HG02588 (cell line): ENCODE measurements at regions not wholly inside any gene's neighbourhood (a gene's known extent, or its start where the extent isn't known, plus 50 kb on each side); places are given as distances from the start of the nearest gene placed in this dataset.
"Not testable (repeated sequence)": the region's sequence is repeated elsewhere in the genome, so short reads cannot be mapped to it uniquely, and the experiment has no call there.

ENCODE experiments used
- ATAC-seq: cut with Tn5 transposase; IDR thresholded peaks from one replicate; pipeline ENCODE4 v1.9.1; 2021; ENCODE audit warnings: mild to moderate bottlenecking, moderate library complexity; ENCODE audit not compliant: unreplicated experiment

DNA sequence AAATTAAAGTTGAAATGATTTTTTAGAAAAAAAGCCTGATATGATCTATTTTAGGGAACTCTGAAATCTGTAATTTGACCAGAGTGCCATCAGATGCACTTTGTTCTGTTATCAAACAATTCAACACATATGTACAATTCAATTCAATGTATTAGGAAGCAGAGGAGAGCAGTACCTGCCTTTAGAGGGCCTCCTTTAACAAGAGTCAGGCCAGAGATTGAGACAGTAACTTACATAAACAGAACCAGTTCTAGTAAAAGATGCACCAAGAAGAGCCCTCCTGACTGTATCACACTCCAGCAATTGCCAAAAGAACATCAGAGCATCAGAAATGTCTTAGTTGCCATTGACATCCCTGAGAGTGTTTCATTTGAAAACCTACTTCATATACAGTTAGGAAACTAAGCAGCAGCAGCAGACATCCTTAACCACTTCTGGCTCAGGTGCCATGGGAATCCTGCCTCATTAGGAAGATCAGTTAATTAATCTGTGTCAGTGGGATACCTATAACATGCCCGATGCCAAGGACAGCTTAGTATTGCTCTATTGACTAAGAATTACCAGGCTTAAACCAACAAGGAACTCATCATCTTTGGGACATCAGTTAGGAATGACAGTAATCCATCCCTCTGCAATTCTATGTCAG, 1222.6 kb upstream of the LRRN3 start:
- ATAC-seq = no peak

DNA sequence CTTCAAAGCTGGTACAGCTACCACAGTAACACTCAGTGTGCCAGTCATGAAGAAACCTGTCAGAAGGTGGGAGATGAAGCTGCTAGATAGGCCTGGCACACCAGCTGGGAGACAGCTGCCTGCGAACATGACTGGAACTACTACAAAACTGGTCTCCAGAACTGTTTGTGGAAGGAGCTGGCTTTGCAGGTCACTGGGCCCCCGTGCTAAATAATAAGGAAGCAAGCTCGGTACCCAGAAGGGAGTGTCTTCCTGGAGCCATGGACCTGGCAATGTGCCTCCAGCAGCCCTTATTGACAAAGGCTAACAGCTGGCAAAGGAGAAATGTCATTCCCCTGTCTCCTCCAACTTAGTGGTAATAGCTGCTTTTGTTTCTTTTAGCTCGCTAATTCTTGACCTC, 1217.6 kb upstream of the LRRN3 start:
- ATAC-seq = no peak

DNA sequence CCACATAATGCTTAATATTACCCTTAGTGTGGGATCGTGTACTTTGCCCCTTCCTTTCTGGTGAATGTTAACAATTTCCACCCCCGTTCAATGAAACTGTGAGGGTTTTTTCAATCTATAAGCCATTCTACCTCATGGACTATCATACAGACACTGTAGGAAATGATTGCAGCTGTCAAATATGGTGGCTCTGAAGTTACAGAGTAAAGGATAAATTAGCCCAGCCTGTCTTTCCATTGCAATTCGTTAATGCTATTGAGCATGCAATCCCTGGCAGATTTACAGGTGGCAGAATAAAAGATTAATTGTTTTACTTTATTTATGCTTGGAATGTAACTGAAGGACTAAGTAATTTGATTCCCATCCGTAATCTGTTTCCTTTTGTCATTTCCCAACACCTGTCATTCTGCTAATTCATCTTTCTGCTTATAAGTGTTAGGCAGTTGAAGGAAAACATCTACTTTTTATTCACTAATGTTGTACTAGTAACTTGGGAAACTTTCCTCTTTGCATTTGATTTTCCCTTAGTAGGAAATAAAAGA, 1211.6 kb upstream of the LRRN3 start:
- no peak for ATAC-seq

DNA sequence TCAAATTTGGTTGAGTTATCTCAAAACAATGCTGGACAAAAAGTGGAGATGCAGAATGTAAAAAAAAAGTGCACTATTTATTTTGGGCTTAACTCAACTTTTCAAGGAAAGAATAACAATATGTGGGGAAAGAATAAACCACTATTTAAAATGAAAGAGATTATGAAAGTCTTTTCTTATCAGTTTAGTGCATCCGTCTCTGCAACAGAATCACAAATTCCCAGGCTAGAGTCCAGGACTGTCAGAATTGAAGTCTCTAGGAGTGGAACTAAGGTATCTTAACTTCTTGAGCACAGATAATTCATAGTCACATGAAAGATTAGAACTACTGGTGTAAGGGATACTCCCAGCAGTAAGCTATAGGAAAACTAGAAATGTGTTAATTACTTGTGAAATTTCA, 1200.3 kb upstream of the LRRN3 start:
- no peak for ATAC-seq

DNA sequence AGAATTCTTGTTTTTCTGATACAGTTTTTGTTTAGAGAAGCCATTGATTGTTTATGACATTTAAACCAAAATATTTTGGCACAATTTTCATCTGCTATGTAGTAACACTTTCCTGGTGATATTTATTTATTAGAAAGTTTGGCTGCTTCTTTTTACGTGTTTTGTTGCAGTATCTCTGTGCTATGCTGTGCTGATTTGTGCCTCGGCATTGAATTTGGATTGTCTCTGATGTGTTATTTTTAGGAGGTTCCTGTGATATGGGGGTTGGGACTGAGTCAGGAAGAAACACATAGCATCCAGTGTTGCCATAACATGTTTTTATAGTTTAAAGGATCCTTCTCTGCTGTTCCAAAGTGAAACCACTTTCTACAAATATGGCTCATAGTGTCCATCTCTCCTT, 1197.7 kb upstream of the LRRN3 start:
- ATAC-seq = no peak

DNA sequence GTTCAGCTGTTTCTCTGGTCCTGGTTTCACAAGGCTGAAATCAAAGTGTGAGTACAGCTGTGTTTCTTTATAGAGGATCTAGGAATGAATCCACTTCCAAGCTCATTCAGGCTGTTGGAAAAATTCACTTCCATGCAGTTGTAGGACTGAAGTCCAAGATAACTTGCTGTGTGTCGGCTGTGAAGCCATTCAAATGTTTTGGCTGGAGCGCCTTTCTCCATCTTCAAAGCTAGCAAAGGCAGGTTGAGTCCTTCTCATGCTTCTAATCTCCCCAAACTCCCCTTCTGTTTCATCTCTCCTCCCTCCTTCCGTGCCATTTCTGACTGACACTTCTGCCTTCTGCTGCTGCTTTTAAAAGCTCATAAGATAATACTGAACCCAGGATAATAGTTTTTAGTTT, 1195.4 kb upstream of the LRRN3 start:
- no peak for ATAC-seq

DNA sequence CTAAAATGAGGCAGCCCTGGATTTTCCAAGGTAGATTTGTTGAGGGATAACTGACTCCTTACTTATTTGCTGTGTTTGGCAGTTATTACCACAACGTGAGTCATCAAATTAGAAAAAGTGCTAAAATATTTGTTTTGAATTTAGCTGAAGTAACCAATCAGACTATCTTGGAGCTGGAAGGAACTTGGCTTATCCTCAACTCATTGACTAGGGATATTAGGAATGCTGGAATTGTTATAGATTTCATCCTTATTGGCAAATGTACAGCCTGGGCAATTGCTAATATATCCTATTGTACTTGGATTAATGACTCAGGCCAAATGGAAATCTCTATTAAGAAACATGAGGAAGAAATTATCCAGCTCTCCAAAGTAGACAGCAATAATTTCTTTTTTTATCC, 1189.0 kb upstream of the LRRN3 start:
- ATAC-seq = no peak

DNA sequence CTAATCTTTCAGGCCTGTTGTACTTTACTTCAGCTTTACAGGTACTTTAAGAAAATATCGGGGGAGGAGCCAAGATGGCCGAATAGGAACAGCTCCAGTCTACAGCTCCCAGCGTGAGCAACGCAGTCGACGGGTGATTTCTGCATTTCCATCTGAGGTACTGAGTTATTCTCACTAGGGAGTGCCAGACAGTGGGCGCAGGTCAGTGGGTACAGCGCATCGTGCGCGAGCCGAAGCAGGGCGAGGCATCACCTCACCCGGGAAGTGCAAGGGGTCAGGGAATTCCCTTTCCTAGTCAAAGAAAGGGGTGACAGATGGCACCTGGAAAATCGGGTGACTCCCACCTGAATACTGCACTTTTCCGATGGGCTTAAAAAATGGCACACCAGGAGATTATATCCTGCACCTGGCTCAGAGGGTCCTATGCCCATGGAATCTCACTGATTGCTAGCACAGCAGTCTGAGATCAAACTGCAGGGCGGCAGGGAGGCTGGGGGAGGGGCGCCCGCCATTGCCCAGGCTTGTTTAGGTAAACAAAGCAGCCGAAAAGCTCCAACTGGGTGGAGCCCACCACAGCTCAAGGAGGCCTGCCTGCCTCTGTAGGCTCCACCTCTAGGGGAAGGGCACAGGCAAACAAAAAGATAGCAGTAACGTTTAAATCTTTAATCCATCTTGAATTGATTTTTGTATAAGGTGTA, 1185.4 kb upstream of the LRRN3 start:
- ATAC-seq = not testable (repeated sequence)

DNA sequence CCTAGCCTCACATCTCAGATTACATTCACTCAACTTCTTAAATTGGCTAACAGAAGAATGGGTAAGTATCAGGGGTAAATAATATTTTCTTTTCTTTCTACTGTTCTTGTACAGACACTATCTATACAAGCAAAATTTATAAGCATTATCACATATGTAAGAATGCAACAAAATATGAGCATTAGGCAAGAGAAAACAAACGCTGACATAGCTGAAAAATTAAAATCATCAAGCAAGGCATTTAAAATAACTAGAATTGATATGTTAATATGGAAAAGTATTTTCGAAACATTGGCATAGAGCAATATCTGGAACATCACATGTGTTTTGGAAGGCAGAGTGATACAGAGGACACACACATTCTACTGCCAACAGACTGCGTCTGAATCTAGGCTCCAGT, 1175.3 kb upstream of the LRRN3 start:
- no peak for ATAC-seq

DNA sequence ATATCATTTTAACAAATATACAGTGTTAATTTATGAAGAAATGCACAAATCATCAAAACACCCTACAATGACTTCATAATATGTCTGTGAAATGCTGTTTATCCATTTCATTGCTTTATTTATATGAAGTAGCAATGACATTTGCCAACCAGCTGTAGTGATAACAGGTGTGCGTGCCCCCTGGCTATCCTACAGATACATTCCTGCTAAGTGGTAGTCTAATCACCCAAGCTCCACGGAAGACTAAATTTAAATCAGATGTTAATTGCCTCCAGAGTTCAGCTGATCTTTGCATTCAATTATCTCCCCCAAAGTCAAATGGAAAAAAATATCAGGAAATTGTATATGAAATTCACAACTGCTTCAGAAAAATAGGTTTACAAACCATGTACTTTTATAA, 1164.2 kb upstream of the LRRN3 start:
- ATAC-seq = no peak

DNA sequence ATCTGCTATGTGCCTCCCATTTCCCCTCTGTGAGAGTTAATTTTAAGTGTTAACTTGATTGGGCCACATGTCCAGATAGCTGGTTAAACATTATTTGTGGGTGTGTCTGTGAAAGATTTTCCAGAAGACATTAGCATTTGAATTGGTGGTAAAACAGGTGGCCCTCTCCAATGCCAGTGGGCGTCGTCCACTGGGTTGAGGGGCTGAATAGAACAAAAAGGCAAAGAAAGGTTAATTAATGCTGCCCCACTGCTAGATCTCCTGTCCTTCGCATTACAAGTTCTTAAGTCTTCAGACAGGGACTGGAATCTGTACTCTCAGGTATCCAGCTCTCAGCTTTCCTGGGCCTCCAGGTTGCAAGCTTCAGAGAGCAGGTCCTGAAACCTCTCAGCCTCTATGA, 1160.9 kb upstream of the LRRN3 start:
- no peak for ATAC-seq

DNA sequence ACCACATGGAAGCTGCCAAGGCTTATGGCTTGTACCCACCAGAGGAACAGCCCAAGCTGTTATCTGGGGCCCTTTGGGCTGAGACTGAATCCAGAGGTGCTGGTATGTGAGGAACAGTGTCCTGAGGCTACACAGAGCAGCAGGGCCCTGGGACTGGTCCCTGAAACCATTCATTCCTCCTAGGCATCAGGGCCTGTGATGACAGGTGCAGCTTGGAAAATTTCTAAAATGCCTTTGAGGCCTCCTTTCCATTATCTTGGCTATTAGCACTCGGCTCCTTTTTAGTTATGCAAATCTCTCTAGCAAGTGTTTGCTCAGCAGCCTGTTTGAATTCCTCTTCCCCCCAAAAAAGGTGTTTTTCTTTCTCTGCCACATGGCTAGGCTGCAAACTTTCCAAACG, 1151.7 kb upstream of the LRRN3 start:
- ATAC-seq = no peak

DNA sequence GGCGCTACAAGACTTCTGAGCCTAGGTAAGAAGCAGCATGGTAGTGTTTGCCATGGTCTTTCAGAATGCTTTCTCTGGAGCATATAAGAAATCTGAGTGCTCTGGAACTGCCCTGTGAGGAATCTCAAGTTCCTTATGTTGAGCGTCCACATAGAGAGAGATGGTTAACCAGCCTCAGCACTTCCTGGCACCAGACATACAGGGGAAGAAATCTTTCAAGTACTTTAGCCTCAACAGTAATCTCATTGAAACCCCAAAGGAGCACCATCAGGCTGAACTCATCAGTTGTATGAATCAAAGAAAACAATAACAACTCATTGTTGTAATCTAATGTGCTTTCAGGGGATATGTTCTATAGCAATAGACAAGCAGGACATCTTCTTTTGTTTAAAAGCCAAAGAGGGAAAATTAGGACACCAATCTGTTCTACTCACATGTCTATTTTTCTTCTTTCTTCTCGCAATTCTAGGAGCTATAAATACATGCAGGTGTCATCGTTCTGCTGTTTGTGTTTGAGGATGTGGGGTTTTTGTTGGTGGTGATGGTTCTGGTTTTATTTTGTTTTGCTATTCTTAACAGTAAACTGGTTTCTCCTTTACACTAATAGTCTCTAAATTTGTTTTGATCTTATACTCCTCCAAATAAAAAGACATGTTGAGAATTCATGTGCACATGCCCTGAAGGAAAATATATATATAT, 1145.0 kb upstream of the LRRN3 start:
- no peak for ATAC-seq

DNA sequence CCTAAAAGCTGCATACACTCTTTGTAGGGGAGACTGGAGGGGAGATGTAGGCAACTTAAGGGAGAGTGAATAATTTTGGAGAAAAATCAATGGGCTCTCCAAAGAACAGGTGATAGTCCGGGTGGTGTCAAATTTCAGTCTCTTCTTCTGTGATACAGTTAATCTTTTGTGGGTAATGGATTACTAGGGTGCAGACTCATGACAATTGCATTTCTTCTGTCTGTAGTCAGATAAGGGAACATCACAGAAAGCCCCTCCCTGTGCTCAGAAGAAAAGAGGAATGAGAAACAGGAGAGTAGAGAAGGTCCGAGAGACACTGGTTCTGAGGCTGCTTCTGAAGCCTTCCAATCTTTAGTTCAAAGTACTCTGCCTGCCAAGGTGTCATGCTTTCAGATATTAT, 1140.7 kb upstream of the LRRN3 start:
- no peak for ATAC-seq

DNA sequence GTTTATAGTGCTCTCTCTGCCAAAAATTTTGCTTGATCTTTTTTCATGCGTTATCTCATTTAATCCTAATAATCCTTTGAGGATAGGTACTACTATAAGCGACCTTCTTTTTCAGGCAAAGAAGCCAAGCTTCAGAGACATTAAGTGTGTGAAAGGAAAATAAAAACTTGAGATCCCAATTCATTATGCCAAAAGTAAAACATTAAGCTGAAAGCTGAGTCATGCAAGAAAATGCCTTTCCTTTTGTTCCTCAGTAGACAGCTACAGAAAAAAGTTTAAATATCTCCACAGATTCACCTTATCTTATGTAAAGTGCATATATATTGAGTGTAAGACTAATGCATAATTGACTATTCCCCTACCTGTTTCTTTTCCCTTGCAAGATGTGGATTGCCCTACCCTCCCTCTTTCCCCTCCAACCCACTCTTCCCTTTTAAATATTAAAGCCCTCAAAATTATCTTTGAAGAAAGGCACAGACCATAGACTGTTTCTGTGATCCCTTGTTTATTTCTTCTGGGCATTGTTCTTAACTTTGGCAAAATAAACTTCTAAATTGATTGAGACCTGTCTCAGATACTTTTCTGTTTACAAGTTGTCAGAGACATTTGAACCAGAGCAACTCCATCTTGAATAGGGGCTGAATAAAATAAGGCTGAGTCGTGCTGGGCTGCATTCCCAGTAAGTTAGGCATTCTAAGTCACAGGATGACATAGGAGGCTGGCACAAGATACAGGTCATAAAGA, 1139.9 kb upstream of the LRRN3 start:
- ATAC-seq = no peak

DNA sequence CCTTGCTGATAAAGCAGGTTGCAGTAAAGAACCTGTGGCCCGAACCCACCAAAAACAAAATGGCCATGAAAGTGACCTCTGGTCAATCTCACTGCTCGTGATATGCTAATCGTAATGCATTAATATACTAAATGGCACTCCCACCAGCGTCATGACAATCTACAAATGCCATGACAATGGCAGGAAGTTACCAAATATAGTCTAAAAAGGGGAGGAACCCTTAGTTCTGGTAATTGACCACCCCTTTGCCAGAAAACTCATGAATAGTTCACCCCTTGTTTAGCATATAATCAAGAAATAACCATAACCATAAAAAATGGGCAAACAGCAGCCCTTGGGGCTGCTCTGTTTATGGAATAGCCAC, 1139.4 kb upstream of the LRRN3 start:
- ATAC-seq = no peak

DNA sequence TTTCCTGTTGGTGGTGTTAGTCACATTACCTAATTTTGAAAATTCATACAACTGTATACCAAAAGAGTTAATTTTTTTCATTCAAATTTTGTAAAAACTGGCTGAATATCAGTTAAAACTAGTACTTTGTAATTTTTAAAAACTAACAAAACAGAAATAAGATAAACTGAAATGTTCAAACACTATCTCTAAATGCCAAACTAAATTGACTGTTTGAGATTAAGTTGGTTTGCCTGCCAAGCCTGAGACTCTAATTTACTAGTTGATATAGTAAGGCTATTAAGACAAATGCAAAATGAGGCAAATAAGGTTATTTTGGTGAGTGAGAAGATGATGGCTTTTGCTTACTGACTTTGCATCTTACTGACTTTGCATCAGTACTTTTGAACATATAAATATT, 1134.9 kb upstream of the LRRN3 start:
- no peak for ATAC-seq

DNA sequence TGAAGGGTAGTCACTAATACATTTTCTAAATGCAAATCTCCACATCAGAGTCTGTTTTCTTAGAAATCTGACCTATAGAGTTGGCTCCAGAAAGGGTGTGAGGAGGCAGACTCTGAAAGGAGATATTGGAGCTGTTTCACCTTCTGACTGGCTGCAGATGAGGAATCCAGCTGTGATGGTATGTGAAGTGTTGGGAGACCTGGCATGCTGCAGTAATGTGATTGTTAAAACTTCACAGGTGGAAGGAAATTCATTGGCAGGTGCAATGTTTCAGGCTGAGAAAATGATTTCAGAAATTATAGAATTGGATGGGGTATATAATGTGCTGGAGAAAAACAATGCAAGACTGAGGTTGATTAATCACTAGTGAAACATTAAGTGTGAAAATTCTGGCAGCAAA, 1134.0 kb upstream of the LRRN3 start:
- ATAC-seq = no peak

DNA sequence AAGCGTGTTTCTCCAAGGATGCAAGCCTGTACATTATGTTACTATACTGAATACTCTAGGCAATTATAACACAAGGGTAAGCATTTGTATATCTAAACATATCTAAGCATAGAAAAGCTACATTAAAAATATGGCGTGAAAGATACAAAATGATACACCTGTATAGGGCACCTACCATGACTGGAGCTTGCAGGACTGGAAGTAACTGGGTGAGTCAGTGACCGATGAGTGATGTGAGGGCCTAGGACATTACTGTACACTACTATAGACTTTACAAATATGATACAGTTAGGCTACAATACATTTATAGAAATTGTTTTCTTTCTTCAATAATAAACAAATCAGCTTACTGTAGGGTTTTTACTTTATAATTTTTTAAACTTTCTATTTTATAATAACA, 1127.2 kb upstream of the LRRN3 start:
- ATAC-seq = no peak

DNA sequence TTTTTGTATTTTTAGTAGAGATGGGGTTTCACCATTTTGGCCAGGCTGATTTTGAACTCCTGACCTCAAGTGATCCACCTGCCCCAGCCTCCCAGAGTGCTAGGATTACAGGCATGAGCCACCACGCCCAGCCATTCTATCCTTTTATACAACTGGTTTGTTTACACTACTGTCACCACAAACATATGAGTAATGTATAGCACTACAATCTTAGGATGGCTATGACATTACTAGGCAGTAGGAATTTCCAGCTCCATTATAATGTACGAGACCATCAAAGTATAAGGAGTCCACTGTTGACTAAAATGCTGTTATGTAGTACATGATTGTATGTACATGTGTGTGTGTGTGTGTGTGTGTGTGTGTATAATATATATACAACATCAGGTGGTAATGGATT, 1126.1 kb upstream of the LRRN3 start:
- no peak for ATAC-seq

DNA sequence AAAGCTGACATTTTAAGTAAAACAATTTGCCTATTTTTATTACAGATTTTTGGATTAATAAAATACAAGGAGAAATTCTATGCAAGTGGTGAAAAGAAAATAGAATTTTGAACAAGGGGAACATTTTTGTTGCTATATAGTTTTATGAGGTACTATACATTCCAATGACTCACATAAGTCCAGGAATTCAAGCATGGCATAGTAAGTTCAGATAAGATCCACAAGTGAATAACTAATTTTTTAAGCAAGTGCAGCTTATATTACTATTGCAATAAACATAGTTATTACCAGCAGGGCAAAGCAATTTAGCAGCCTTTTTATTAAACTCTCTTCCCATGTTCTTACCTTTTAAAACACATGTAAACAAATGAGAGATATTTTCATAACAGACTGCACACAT, 1123.5 kb upstream of the LRRN3 start:
- ATAC-seq = no peak

DNA sequence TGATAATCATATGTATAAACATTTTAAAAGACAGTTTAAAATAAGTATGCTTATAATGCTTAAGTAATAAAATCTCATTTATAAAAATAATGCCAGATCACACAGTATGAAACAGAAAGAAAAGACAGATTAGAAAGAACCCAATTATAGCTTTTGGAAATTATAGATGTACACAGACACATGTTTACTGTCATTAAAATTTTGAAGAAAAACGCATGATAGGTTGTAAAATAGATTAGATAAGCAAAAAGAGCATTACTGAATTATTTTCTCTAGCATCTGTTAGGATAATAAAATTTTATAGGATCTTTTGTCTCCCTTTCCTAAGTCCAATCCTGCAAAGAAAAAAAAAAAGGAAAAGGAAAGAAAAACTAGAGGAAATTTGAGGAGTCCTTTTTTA, 1107.3 kb upstream of the LRRN3 start:
- ATAC-seq = no peak
